ENCODE measurements at regions not wholly inside any gene's neighbourhood (a gene's known extent, or its start where the extent isn't known, plus 50 kb on each side); places are given as distances from the start of the nearest gene placed in this dataset.

DNA sequence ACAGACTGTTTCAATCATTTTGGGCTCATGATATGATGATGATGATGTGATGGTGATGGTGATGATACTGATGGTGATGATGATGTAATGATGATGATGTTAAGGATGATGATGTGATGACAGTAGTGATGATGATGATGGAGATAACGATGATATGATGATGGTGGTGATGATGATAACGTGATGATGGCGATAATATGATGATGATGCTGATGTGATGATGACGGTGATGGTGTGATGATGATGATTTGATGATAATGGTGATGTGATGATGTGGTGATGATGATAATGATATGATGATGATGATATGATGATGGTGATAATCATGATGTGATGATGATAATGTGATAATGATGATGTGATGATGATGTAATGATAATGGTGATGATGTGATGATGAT, 612.6 kb downstream of the AACS start:
- no peak for DNase-seq (ENCODE audit: low read depth in 2 of 2)

DNA sequence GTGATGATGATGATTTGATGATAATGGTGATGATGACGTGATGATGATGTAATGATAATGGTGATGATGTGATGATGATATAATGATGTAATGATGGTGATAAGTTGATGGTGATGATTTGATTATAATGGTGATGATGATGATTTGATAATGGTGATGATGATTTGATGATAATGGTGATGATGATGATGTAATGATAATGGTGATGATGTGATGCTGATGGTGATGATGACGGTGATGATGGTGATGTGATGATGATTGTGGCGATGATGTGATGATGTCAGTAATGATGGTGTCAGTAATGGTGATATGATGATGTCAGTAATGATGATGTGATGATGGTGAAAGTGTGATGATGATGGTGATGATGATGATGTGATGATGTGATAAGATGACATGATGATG, 613.4 kb downstream of the AACS start:
- no peak for DNase-seq (ENCODE audit: low read depth in 2 of 2)

DNA sequence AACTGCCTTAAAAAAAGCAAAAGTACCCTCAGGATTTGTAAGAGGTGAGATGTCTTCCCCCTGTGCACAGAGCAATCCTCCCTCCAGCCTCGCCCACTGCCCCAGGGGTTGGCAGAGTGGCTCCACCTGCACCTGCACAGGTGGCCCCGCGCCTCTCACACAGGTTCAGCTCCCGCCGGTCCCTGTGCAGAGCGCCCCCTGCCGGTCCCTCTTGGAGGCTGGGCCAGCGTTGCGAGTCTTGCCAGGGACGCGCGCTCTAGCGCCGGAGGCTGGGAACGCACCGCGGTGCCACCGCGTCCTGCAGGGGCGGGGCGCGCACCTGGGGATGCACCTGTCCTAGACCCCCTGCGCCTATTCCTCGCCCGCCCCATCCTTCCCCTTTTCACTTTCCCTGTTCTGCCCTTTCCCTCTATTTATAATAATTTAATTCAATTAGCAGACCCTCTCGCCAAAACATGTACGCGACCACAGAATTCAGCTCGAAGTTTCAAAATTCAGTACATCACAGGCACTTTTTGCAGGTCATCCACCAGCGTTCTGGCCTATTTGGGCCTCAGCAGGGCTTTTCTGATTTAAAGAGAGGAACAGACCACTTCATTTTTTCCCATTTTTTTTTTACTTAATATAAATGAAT, 618.6 kb downstream of the AACS start:
- DNase-seq (ENCODE audit: low read depth in 2 of 2), result peak; percentile 16 to 33

DNA sequence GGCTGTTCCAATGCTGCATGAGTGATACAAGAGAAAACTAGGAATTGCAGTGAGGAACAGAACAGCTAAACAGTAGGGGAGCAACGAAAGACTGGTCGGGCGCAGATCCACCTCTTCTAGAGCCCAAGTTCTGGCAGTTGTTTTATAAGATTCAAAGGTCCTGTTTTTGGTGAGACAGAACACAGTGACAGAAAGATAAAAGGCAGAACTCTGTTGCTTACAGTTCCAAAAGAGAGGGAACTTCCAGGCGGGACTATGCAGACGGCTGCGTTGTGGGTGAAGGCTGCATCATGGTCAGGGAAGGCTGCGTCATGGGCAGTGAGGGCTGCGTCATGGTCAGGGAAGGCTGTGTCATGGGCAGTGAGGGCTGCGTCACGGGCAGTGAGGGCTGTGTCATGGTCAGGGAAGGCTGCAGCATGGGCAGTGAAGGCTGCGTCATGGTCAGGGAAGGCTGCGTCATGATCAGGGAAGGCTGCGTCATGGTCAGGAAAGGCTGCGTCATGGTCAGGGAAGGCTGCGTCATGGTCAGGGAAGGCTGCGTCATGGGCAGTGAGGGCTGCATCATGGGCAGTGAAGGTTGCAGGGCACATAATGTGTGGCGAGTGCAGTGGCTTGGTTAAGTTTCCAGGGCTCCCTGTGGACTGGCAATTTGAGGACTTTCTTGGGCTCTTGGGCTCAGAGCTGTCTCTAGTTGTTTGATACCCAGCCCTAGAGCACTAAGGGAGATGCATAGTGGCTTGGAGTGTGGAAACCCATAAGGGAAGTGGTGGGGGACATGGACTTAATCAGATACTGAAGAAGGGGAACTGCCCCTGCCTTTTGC, 619.9 kb downstream of the AACS start:
- no peak for DNase-seq (ENCODE audit: low read depth in 2 of 2)

DNA sequence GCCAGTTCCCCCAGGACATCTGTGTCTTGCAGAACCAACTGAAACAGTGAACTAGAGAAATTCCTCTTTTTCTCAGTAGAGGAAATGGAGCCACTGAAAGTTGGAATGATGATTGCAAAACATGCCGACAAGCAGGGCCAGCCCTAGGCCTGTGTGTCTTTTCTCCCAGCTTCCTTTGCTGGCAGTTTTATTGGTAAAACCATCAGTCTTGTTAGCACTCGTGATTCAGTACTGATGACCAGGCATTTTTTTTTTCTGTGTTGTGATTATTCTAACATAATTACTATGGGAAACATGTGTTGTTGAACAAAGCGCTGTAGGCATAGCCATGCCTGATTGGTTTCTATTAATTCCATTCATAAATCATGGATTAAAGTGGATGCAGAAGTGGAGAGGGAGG, 620.7 kb downstream of the AACS start:
- DNase-seq (ENCODE audit: low read depth in 2 of 2), result no peak

DNA sequence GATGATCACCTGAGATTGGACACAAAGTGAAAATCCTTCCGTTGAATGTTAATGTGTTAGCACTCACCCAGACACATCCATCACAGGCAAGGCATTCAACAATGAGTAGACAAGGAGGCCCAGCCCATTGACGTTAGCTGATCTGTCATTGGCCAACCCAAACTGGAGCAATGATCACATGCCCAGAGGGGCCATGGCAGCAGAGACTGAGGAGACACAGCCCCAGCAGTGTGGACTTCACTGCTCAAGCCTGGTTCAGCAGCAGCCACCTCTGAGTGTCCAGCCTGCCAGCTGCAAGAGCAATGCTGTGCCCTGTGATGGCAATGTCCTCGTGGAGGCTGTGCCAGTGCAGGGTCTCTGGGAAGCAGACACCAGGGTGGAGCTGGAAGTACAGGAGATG, 622.2 kb downstream of the AACS start:
- DNase-seq (ENCODE audit: low read depth in 2 of 2), result no peak

DNA sequence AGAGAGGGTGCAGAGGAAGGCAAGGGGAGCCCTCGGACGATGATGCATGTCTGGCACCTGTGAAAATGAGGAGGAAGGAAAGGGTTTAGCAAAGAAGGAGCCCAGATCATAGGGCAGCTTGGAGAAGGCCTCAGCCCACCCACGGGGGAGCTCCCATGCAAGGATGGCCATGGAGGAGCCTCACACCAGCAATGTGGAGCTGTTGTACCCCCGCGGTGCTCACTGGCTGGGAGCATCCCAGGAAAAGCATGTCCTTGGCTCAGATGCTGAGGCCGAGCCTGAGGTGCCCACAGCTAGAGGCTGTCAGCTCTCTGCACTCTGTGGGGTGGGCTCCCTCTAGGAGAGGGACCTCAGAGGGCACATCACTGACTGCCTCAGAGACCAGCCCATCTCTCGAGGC, 622.6 kb downstream of the AACS start:
- no peak for DNase-seq (ENCODE audit: low read depth in 2 of 2)

DNA sequence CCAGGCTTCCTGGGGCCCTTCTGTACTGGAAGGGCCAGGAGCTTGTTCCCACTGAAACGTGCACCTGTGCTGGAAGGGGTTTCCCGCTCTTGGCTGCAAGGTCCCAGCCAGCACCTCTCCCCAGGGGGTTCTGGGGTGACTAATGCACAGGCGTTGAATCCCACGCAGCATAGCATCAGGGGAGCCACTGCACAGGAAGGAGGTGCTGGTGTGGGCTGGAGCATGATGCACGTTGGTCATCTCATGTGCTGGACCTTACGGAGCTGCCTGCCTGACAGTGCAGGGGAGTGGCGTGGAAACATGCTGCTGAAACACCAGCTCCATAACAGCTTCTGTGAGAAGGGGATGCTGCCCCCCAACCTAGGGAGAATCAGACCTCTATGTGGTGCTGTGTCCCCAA, 623.0 kb downstream of the AACS start:
- DNase-seq (ENCODE audit: low read depth in 2 of 2), result no peak

DNA sequence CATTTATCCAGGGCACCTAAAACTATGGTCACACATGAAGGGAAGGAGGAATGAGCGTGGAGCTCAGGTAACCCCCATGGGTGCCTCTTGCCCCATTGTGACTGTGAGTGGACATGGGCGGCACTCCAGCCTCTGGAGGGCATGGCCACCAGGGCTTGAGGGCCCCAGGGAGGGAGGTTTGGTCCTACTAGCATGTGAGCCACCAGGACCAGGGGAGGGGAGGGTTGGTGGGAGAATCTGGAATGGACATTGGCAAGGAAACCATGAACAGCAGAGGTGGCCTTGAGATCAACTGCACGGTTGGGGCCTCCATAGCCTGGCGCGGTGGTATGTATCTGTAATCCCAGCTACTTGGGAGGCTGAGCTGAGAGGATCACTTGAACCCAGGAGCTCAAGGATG, 623.6 kb downstream of the AACS start:
- DNase-seq (ENCODE audit: low read depth in 2 of 2), result no peak

DNA sequence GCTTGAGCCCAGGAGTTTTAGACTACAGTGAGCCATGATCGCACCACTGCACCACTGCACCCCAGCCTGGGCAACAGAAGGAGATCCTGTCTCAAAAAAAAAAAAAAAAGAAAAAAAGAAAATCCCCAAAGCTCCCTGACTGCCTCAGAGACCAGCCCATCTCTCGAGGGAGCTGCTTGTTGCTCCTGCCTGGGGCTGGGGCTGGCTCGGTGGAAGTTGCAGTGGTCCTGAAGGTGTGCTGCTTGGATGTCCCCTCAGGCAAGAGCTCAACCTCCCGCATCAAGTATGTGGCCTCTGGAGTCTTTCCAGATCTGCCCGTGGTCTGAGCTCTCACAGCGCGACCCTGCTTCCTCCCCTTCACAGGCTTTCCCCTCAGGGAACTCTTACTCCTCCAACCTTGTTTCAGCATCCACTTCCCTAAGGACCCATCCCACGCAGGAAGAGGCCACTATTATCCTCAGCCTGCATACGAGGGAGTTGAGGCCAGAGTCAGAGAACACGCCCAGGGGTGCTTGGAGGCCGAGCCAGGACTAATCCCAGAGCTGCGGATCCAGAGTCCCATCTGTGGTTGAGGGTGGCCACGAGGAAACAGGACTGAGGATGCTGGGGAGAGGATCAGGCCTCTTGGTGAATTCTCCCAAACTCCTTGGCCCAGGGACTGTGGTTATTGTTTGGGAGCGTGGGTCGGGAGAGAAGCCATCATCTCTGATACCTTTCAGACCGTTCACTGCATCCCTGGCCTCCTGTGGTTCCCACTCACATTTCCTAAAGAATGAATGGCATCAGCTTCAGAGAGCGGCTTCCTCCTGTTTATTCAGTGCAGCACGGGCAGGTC, 624.6 kb downstream of the AACS start:
- DNase-seq (ENCODE audit: low read depth in 2 of 2), result no peak

DNA sequence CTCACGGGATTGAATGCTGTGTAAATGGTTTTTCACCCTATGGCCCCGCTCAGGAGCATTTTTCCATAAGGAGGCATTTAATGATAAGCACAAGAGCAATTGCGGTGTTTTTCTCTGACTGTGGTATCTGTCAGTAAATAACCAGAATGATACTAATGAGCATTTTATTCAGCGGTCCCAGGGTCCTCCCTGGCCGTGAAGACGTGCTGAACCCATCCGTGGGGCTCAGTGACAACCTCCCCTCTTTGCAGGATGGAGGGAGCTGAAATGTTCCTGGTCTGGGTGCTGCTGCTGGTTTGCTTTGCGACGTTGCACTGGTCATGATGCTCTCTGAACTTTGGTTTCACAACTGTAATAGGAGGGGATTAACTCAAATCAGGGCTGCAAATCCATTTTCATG, 625.6 kb downstream of the AACS start:
- DNase-seq (ENCODE audit: low read depth in 2 of 2), result no peak

DNA sequence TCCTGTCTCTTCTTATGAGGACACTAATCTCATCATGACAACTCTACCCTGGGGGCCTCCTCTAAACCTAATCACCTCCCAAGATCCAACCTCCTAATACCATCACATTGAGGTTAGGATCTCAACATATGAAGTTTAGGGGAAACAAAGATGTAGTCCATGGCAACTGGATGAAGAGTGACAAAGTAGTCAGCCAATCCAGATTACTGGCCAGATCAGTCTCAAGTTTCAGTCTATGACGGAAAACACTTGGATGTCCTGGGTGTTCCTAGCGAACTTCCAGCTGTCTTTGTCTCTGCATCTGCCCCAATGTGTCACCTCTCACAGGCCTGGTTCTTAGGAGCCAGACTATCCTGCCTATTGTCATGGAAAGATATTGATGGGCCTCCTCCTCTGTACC, 630.8 kb downstream of the AACS start:
- no peak for DNase-seq (ENCODE audit: low read depth in 2 of 2)

DNA sequence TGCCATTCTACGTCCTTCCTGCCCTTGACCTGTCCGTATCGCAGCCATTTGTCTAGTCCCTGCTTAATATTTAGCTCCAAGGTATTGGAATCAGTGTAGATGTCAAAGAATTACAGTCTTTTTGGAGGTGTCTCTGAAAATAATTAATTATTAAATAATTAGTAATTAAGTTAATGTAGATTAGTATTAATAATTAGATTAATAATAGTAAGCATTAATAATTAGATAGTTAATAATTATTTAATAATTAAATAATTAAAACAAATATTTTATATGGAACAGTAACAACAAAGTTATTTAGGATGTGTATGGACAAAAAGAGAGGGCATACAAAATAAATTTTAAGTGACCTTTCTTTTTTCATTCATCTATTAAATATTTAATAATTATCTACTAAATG, 639.6 kb downstream of the AACS start:
- no peak for DNase-seq (ENCODE audit: low read depth in 2 of 2)

DNA sequence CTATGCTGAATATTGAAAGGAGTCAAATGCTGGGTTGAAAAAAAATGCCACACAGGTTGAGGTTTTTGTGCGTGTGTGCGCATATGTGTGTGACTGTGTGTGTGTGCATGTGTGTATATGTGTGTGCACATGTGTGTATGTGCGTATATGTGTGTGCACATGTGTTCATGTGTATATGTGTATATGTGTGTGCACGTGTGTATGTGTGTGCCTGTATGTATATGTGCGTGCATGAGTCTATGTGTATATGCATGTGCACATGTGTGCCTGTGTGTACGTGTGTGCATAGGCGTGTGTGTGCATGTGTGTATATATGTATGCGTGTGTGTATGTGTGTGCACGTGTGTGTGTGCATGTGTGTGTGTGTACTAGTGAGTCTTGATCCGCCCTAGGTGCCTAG, 655.7 kb downstream of the AACS start:
- DNase-seq (ENCODE audit: low read depth in 2 of 2), result no peak

DNA sequence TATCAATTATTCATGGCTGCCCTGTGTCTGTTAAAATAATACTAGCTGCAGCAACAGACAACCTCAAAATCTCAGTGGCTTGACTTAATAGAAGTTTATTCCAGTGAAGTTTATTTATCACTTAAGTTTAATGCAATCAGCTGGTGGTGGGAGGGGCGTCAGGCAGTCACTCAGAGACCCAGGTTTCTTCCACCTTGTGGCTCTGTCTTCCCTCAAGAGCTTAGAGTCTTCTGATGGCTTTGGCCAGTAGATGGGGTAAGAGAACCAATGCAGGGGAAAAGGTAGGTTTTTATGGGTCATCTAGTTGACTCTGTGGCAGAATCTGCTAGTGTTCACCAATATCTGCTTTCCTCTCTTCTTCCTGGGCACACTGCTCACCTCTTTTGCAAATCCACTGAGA, 668.9 kb downstream of the AACS start:
- DNase-seq (ENCODE audit: low read depth in 2 of 2), result no peak

DNA sequence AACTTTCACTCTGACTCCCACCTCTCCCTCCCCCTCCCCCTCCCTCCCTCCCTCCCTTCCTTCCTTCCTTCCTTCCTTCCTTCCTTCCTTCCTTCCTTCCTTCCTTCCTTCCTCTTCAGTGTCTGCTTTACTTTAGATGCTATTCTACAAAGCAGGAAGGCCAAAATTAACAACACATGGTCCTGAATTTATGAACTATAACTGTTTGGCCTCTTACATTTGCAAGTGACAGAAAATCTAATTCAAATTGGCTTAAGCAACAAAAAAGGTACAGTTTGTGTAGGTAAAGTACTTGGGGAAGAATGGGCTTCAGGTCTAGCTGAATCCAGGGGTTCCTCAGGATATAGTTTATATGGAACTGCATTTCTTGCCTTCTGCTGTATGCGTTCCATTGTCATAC, 673.0 kb downstream of the AACS start:
- DNase-seq (ENCODE audit: low read depth in 2 of 2), result no peak

DNA sequence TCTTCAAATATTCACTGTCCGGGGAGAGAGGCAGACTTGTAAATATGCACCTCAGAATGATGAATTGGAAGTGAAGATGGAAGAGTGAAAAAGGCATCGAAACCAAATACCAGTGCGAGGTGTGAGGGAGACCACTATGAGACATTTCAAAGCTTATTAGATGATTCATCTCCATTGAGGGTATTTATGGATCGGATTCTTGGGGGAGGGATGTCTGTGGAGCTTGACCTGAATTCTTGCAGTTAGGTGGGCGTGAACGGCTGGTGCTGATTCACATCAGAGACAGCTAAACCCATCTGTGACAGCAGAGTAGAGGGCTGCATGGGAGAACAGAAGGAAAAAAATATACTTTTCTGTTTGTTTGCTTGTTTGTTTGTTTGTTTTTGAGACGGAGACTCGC, 677.2 kb downstream of the AACS start:
- no peak for DNase-seq (ENCODE audit: low read depth in 2 of 2)

DNA sequence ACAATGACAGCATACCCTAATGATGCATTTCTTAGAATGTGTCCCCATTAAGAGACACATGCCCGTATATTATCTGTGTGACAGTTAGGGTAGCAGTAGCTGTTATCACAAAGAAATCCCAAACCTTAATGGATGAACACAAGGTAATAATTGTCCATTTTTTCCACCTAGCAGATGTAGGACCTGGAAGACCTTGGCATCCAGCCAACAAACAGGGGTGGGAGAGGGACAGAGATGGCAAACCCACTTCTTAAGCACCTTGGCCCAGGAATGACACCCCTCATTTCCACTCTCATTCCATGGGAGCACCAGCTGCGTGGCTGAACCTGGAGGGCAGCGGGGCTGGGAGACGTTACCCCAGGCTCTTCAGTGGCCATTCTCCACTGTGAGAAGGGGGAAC, 679.0 kb downstream of the AACS start:
- DNase-seq (ENCODE audit: low read depth in 2 of 2), result no peak

DNA sequence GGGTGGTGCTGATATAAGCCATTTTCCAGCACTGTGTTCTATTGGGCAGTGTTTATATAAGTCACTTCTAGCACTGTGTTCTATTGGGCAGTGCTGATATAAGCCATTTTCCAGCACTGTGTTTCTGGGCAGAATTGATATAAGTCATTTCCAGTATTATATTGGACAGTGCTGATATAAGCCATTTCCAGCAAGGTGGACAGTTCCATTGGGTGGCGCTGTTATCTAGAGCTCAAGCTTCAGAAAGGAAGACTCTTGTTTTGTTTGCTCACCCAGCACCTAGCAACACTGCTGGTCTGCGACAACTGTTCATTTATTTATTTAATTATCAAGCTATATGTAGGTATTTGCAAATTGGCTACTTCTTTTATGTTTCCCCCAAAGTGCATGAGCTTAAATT, 690.3 kb downstream of the AACS start:
- DNase-seq (ENCODE audit: low read depth in 2 of 2), result no peak

DNA sequence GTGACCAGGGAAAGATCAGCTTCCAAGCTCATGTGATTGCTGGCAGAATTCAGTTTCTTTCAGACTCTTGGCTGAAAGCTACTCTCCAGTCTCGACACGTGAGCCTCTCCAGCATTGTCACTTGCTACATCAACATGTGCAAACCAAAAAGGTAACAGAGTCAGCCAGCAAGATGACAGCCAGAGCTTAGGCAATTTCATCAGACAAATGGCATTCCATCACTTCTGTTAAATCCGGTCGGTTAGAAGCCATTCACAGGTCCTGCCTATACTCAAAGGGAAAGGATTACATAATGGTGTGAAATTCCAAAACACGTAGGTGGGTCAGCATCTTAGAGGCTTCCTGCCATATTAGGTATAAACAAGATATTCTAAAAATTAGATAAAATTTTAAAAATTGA, 700.9 kb downstream of the AACS start:
- no peak for DNase-seq (ENCODE audit: low read depth in 2 of 2)

DNA sequence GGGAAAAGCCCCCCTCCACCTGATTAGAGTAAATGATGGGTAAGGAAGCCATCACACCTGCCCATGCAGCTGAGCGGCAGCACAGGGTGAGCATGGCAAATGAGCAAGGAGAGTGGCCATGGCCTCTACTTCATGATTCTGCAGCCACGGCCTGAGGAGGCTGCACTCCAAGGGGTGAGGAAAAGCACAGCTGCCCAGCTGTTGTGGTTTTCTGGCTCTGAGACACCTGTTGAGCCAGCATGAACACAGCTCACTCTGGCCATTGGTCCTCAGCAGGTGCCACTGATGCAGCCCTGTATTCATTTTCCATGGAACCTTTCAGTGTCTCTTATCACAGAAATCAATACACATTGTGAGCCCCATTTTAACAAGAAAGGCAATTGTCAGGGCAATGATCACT, 707.2 kb downstream of the AACS start:
- no peak for DNase-seq (ENCODE audit: low read depth in 2 of 2)

DNA sequence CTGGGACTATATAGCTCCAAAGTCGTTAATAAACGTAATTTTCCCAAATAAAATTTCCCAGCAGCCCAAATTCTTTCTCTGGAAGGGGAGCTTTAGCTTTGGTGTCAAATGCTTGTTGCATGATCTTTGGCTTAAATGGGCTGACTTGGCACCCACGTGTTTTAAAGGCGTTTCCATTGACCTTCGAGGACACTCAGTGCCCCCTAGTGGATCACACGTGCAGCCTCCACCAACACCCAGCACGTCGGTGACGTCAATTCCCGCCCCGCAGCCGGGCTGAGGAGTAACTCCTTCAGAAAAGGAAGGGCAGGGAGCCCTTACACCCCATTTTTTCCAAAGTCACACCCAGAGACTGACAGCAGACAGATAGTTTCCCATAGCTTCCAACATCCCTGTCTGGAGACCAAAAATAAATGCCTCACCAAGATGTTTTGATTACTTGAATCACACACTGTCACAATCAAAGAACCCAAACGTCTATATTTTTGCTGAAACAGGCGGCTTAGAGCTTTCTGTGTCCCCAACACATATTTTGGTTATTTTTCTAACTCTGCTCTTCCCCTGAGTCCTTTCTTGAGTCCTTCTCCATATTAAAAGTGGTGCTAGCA, 707.9 kb downstream of the AACS start:
- peak; percentile 3 to 15 for DNase-seq (ENCODE audit: low read depth in 2 of 2)
